ENCODE measurements at regions not wholly inside any gene's neighbourhood (a gene's known extent, or its start where the extent isn't known, plus 50 kb on each side); places are given as distances from the start of the nearest gene placed in this dataset.

DNA sequence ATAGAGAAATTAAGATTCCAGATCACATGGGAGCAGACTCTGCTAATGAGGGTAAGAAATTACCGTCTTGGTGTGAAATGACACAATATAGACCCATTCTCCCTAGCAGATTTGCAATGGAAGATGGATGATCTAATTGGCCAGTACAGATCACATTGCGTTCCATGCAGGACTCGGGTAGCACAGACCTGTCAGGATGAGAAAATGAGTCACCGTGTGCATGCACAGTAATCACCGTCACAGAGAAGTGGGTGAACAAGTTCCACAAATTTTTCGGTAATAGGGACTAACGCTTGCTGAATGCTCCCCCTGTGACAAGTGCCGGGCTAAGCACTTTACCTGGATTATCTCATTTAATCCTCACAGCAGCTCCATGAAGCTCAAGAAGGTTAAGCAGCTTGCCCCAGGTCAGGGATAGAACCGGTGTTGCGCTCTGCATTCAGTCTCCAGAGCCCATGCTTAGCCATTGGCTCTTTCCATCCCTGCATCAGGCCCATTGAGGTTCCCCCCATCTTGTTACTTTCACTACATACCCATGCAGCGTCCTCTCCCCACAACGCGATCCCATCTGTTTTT is 375.6 kb downstream of the FBXW7 start:
- TF ChIP-seq ESRRA (IDR thresholded peaks at IDR 0.05; ENCODE audit: low read length) (no peak), EP300 (IDR thresholded peaks at IDR 0.05; ENCODE audit: borderline replicate concordance in 1 of 2, control insufficient read depth in 1 of 2, low read depth in 2 of 2, low read length in 2 of 2) (no peak)

All from GM12878 (cell line).